ENCODE measurements at regions not wholly inside any gene's neighbourhood (a gene's known extent, or its start where the extent isn't known, plus 50 kb on each side); places are given as distances from the start of the nearest gene placed in this dataset.

GRCh38 chr9:99712214-99712613 lies 109.5 kb upstream of the NR4A3 start:
- Histone ChIP-seq H3K27me3 (ENCODE audit: control insufficient read depth in 1 of 2, insufficient read depth in 2 of 2, low read length in 2 of 2) (no peaks in the 10 kb centered on the region), H3K27ac (ENCODE audit: low read depth in 1 of 2, low read length in 2 of 2) (no peak overlapping the region), H3K4me1 (ENCODE audit: insufficient read depth, low read length) (no peaks in the 10 kb centered on the region), H3K9me3 (ENCODE audit: control insufficient read depth in 1 of 2, insufficient read depth in 1 of 2, low read length in 2 of 2) (no peaks in the 10 kb centered on the region), H3K36me3 (ENCODE audit: insufficient read depth, low read length) (no peaks in the 10 kb centered on the region), H3K4me3 (ENCODE audit: low read length) (no peak overlapping the region)
- Mint-ChIP-seq H3K27ac (no peak overlapping the region), H3K27me3 (peaks cover under 1% of the 10 kb centered on the region), H3K4me3 (no peak overlapping the region), H3K36me3 (ENCODE audit: low read depth) (no peaks in the 10 kb centered on the region), H3K9me3 (no peaks in the 10 kb centered on the region), H3K4me1 (ENCODE audit: low read depth) (no peaks in the 10 kb centered on the region)
- intact Hi-C loops (cut with DNase I, micrococcal nuclease) = no loop called here
- no peak for DNase-seq
- ChIA-PET CTCF (interaction anchor here (0.6 kb wide), 1 partner anchor 25 kb away, joined by 5 read pairs; no protein-coding TSS in a partner anchor), POLR2A (no interaction called here)
- no peak for TF ChIP-seq CTCF (IDR thresholded peaks at IDR 0.05)
- no peak for ATAC-seq (ENCODE audit: poor library complexity)

GRCh38 chr9:99713838-99714306 lies 107.8 kb upstream of the NR4A3 start:
- ATAC-seq (ENCODE audit: poor library complexity) = no peak
- intact Hi-C loops (cut with DNase I, micrococcal nuclease) = no loop called here
- H3K36me3 Mint-ChIP-seq (ENCODE audit: low read depth) = no peaks in the 10 kb centered on the region

GRCh38 chr9:99718631-99719030 lies 103.1 kb upstream of the NR4A3 start:
- H3K4me3 ChIP-seq (ENCODE audit: low read length) = no peak overlapping the region
- Mint-ChIP-seq H3K9me3 (no peaks in the 10 kb centered on the region), H3K4me1 (ENCODE audit: low read depth) (peaks cover 38% of the 10 kb centered on the region), H3K36me3 (ENCODE audit: low read depth) (no peaks in the 10 kb centered on the region), H3K27ac (no peak overlapping the region), H3K4me3 (no peak overlapping the region), H3K27me3 (no peaks in the 10 kb centered on the region)
- POLR2A ChIA-PET = no interaction called here
- ATAC-seq (ENCODE audit: poor library complexity) = no peak
- intact Hi-C loops (cut with DNase I, micrococcal nuclease) = no loop called here
- TF ChIP-seq CTCF (IDR thresholded peaks at IDR 0.05) = no peak
- H3K27ac ChIP-seq (ENCODE audit: low read depth in 1 of 2, low read length in 2 of 2) = no peak overlapping the region
- H3K36me3 ChIP-seq (ENCODE audit: insufficient read depth, low read length) = no peaks in the 10 kb centered on the region
- DNase-seq = no peak
- peaks cover 3% of the 10 kb centered on the region for H3K4me1 ChIP-seq (ENCODE audit: insufficient read depth, low read length)
- CTCF ChIA-PET = interaction anchor here (0.8 kb wide), 1 partner anchor 8 kb away, joined by 3 read pairs; no protein-coding TSS in a partner anchor
- no peaks in the 10 kb centered on the region for H3K9me3 ChIP-seq (ENCODE audit: control insufficient read depth in 1 of 2, insufficient read depth in 1 of 2, low read length in 2 of 2)
- H3K27me3 ChIP-seq (ENCODE audit: control insufficient read depth in 1 of 2, insufficient read depth in 2 of 2, low read length in 2 of 2) = no peaks in the 10 kb centered on the region

More at GRCh38 chr9:99713838-99714306, 107.8 kb upstream of the NR4A3 start:
- CTCF ChIA-PET = no interaction called here
- Mint-ChIP-seq H3K27me3 (no peaks in the 10 kb centered on the region), H3K4me1 (ENCODE audit: low read depth) (peaks cover 3% of the 10 kb centered on the region), H3K4me3 (no peak overlapping the region), H3K9me3 (no peaks in the 10 kb centered on the region), H3K27ac (no peak overlapping the region)
- Histone ChIP-seq H3K9me3 (ENCODE audit: control insufficient read depth in 1 of 2, insufficient read depth in 1 of 2, low read length in 2 of 2) (no peaks in the 10 kb centered on the region), H3K36me3 (ENCODE audit: insufficient read depth, low read length) (no peaks in the 10 kb centered on the region), H3K4me1 (ENCODE audit: insufficient read depth, low read length) (no peaks in the 10 kb centered on the region), H3K27ac (ENCODE audit: low read depth in 1 of 2, low read length in 2 of 2) (no peak overlapping the region), H3K27me3 (ENCODE audit: control insufficient read depth in 1 of 2, insufficient read depth in 2 of 2, low read length in 2 of 2) (no peaks in the 10 kb centered on the region), H3K4me3 (ENCODE audit: low read length) (no peak overlapping the region)
- no peak for TF ChIP-seq CTCF (IDR thresholded peaks at IDR 0.05)
- POLR2A ChIA-PET = no interaction called here
- no peak for DNase-seq

Data from CD4-positive, alpha-beta T cell (primary cell).